H9 (cell line): ENCODE measurements at regions not wholly inside any gene's neighbourhood (a gene's known extent, or its start where the extent isn't known, plus 50 kb on each side); places are given as distances from the start of the nearest gene placed in this dataset.

ENCODE experiments used
- DNase-seq: peaks from one replicate; pipeline ENCODE4 v3.0.0-alpha.2; 2017
- H2AFZ ChIP-seq: one replicate; pipeline ENCODE4 v1.6.1; 2013; ENCODE audit warnings: mild to moderate bottlenecking, low read length, control low read depth, moderate library complexity
- H2AK5ac ChIP-seq: 2 replicates; pipeline ENCODE4 v1.6.1; 2013; ENCODE audit warnings: low read length, control low read depth, mixed read lengths; ENCODE audit not compliant: insufficient read length
- H2BK120ac ChIP-seq: one replicate; pipeline ENCODE4 v1.6.1; 2013; ENCODE audit warnings: low read depth, mild to moderate bottlenecking, low read length, control low read depth, inconsistent platforms; ENCODE audit not compliant: poor library complexity, severe bottlenecking
- H2BK12ac ChIP-seq: 2 replicates; pipeline ENCODE4 v1.6.1; 2013; ENCODE audit warnings: low read length, control low read depth, mixed read lengths, low read depth; ENCODE audit not compliant: insufficient read length
- H2BK15ac ChIP-seq: 2 replicates; pipeline ENCODE4 v1.6.1; 2013; ENCODE audit warnings: low read depth, low read length, control low read depth
- H2BK20ac ChIP-seq: one replicate; pipeline ENCODE4 v1.6.1; 2013; ENCODE audit warnings: low read depth, mild to moderate bottlenecking, low read length, control low read depth, inconsistent platforms; ENCODE audit not compliant: poor library complexity, severe bottlenecking
- H2BK5ac ChIP-seq: 2 replicates; pipeline ENCODE4 v1.6.1; 2013; ENCODE audit warnings: low read length, control low read depth, mixed read lengths; ENCODE audit not compliant: insufficient read length
- H3K14ac ChIP-seq: 2 replicates; pipeline ENCODE4 v1.6.1; 2013; ENCODE audit warnings: low read length, control low read depth; ENCODE audit not compliant: insufficient read depth
- H3K18ac ChIP-seq: 2 replicates; pipeline ENCODE4 v1.6.1; 2013; ENCODE audit warnings: low read depth, mild to moderate bottlenecking, mixed read lengths, low read length, control low read depth; ENCODE audit not compliant: insufficient read length
- H3K23ac ChIP-seq: 2 replicates; pipeline ENCODE4 v1.6.1; 2013; ENCODE audit warnings: low read length, control low read depth, mixed read lengths, low read depth; ENCODE audit not compliant: insufficient read length
- H3K23me2 ChIP-seq: 2 replicates; pipeline ENCODE4 v1.6.1; 2013; ENCODE audit warnings: low read depth, mild to moderate bottlenecking, mixed read lengths, low read length, control low read depth; ENCODE audit not compliant: insufficient read length, poor library complexity, severe bottlenecking
- H3K27ac ChIP-seq: 2 replicates; pipeline ENCODE4 v1.5.1; 2013; ENCODE audit warnings: low read length, control low read depth, mixed read lengths, low read depth; ENCODE audit not compliant: insufficient read length
- H3K27me3 ChIP-seq: 2 replicates; pipeline ENCODE4 v1.6.1; 2013; ENCODE audit warnings: low read length, control low read depth, inconsistent platforms; ENCODE audit not compliant: insufficient read depth
- H3K4ac ChIP-seq: 2 replicates; pipeline ENCODE4 v1.6.1; 2013; ENCODE audit warnings: low read depth, mild to moderate bottlenecking, control low read depth, inconsistent platforms, low read length, moderate library complexity
- H3K4me1 ChIP-seq: 2 replicates; pipeline ENCODE4 v1.6.1; 2013; ENCODE audit warnings: low read length, control low read depth, inconsistent platforms; ENCODE audit not compliant: insufficient read depth
- H3K4me2 ChIP-seq: 2 replicates; pipeline ENCODE4 v1.6.1; 2013; ENCODE audit warnings: low read length, control low read depth, mixed read lengths; ENCODE audit not compliant: insufficient read length, insufficient read depth
- H3K56ac ChIP-seq: 2 replicates; pipeline ENCODE4 v1.6.1; 2013; ENCODE audit warnings: low read depth, mild to moderate bottlenecking, mixed read lengths, low read length, control low read depth; ENCODE audit not compliant: insufficient read length
- H3K79me1 ChIP-seq: 2 replicates; pipeline ENCODE4 v1.6.1; 2013; ENCODE audit warnings: low read depth, mild to moderate bottlenecking, moderate library complexity, low read length, control low read depth, inconsistent platforms; ENCODE audit not compliant: insufficient read depth, poor library complexity, severe bottlenecking
- H3K79me2 ChIP-seq: 2 replicates; pipeline ENCODE4 v1.6.1; 2013; ENCODE audit warnings: low read length, control low read depth, inconsistent platforms; ENCODE audit not compliant: insufficient read depth
- H3K9ac ChIP-seq: 2 replicates; pipeline ENCODE4 v1.6.1; 2013; ENCODE audit warnings: low read length, control low read depth, mixed read lengths; ENCODE audit not compliant: insufficient read length; ENCODE audit errors: extremely low read depth
- H3K9me3 ChIP-seq: one replicate; pipeline ENCODE4 v1.6.1; 2013; ENCODE audit warnings: low read depth, low read length, inconsistent platforms; ENCODE audit not compliant: control insufficient read depth
- H3T11ph ChIP-seq: one replicate; pipeline ENCODE4 v1.6.1; 2013; ENCODE audit warnings: mild to moderate bottlenecking, low read length, control low read depth, inconsistent platforms
- H4K20me1 ChIP-seq: one replicate; pipeline ENCODE4 v1.6.1; 2013; ENCODE audit not compliant: control insufficient read depth, insufficient read length, insufficient read depth
- H4K5ac ChIP-seq: 2 replicates; pipeline ENCODE4 v1.6.1; 2013; ENCODE audit warnings: low read depth, mild to moderate bottlenecking, mixed read lengths, low read length, control low read depth; ENCODE audit not compliant: insufficient read length
- H4K8ac ChIP-seq: replicated peaks from 2 replicates; pipeline ENCODE4 v1.6.1; 2013; ENCODE audit warnings: low read length, control low read depth, mixed read lengths, low read depth; ENCODE audit not compliant: insufficient read length
- H4K91ac ChIP-seq: 2 replicates; pipeline ENCODE4 v1.6.1; 2013; ENCODE audit warnings: low read depth, mild to moderate bottlenecking, moderate library complexity, mixed read lengths, low read length, control low read depth; ENCODE audit not compliant: insufficient read length
- H3K27ac Mint-ChIP-seq, 3 experiments: 2 replicates in 2 of 3; 3 replicates in 1 of 3; pipeline ENCODE4 v1.8.0; 2020 to 2021; ENCODE audit warnings: mixed read lengths in 3 of 3, mild to moderate bottlenecking in 1 of 3, moderate library complexity in 1 of 3
- H3K27me3 Mint-ChIP-seq: 2 replicates; pipeline ENCODE4 v1.8.0; 2021; ENCODE audit warnings: low read depth, mild to moderate bottlenecking, moderate library complexity, mixed read lengths
- H3K36me3 Mint-ChIP-seq, 3 experiments: 2 replicates in 2 of 3; 3 replicates in 1 of 3; pipeline ENCODE4 v1.8.0; 2020 to 2021; ENCODE audit warnings: low read depth in 3 of 3, mixed read lengths in 3 of 3; ENCODE audit not compliant: insufficient read depth in 1 of 3
- H3K4me1 Mint-ChIP-seq, 2 experiments: 2 replicates each; pipeline ENCODE4 v1.8.0; 2020; ENCODE audit warnings: mixed read lengths in 2 of 2
- H3K4me3 Mint-ChIP-seq, 2 experiments: 2 replicates in 1 of 2; 3 replicates in 1 of 2; pipeline ENCODE4 v1.8.0; 2020 to 2021; ENCODE audit warnings: mild to moderate bottlenecking in 2 of 2, mixed read lengths in 2 of 2, moderate library complexity in 1 of 2
- H3K9me3 Mint-ChIP-seq, 2 experiments: 2 replicates in 1 of 2; 3 replicates in 1 of 2; pipeline ENCODE4 v1.8.0; 2020; ENCODE audit warnings: mild to moderate bottlenecking in 2 of 2, mixed read lengths in 2 of 2, moderate library complexity in 1 of 2
- CTCF ChIP-seq: fragments of 200-600 bp; sonication (generic); conservative IDR thresholded peaks from 3 replicates; pipeline ENCODE4 v1.8.0; 2021; ENCODE audit warnings: antibody characterized with exemption, mild to moderate bottlenecking
- WGBS: extraction: QIAGEN DNeasy Blood & Tissue Kit; methylation state at CpG from one replicate; pipeline ENCODE4 v1.1.7; 2013; ENCODE audit warnings: missing lambda C conversion rate, low lambda C conversion rate, mixed read lengths; ENCODE audit not compliant: insufficient read length; ENCODE audit errors: extremely low coverage; 5-methylcytosine and 5-hydroxymethylcytosine counted together

- no peak overlapping the region for H3K4me3 Mint-ChIP-seq
- H2AK5ac ChIP-seq: no peak overlapping the region
- no peaks in the 10 kb centered on the region for H3K36me3 Mint-ChIP-seq
These were observed 272.2 kb downstream of the BRINP2 start for GRCh38 chr1:177443003-177443402.

More at GRCh38 chr1:177443003-177443402, 272.2 kb downstream of the BRINP2 start:
- Histone ChIP-seq H2BK5ac (no peak overlapping the region), H3K4me2 (no peak overlapping the region), H2BK15ac (no peak overlapping the region), H3K27ac (no peak overlapping the region), H2BK12ac (no peak overlapping the region), H3K56ac (no peak overlapping the region), H3K4ac (no peak overlapping the region), H3K4me1 (no peaks in the 10 kb centered on the region), H4K5ac (no peak overlapping the region), H4K20me1 (no peaks in the 10 kb centered on the region), H3T11ph (no peak overlapping the region), H3K23ac (no peak overlapping the region), H2BK20ac (no peak overlapping the region), H3K23me2 (no peaks in the 10 kb centered on the region), H3K79me1 (no peaks in the 10 kb centered on the region), H2AFZ (no peak overlapping the region), H4K91ac (no peak overlapping the region), H3K9ac (no peak overlapping the region), H3K9me3 (no peaks in the 10 kb centered on the region), H3K18ac (no peak overlapping the region), H3K27me3 (no peaks in the 10 kb centered on the region), H3K79me2 (no peaks in the 10 kb centered on the region), H4K8ac (no peak overlapping the region), H2BK120ac (no peak overlapping the region), H3K14ac (no peak overlapping the region)
- Mint-ChIP-seq H3K27me3 (no peaks in the 10 kb centered on the region; the same call in 1 of the 2 replicates), H3K4me1 (peaks cover 3% of the 10 kb centered on the region in 2 experiments; a peak in 1 of 4 replicates), H3K9me3 (no peaks in the 10 kb centered on the region), H3K27ac (no peak overlapping the region)
- no peak for TF ChIP-seq CTCF
- WGBS: no CpG with 5 or more reads among the region's 3 CpGs
- no peak for DNase-seq
